K562 (cell line): ENCODE measurements at regions not wholly inside any gene's neighbourhood (a gene's known extent, or its start where the extent isn't known, plus 50 kb on each side); places are given as distances from the start of the nearest gene placed in this dataset.

ENCODE experiments used
- BHLHE40 ChIP-seq: IDR thresholded peaks from 2 replicates; pipeline ENCODE4 v1.6.1; 2011; ENCODE audit warnings: low read length, improper control_type of control experiment
- FOS ChIP-seq: IDR thresholded peaks from 3 replicates; pipeline ENCODE4 v1.6.1; 2011; ENCODE audit not compliant: insufficient read length; ENCODE audit errors: extremely low read depth
- MAX ChIP-seq: sonication (generic); formaldehyde crosslinking; IDR thresholded peaks from 2 replicates; pipeline ENCODE4 v1.9.0; 2022; ENCODE audit warnings: mild to moderate bottlenecking, missing genetic modification reagents
- NFE2L1 ChIP-seq: fragments of 450-650 bp; IDR thresholded peaks from 2 replicates; pipeline ENCODE4 v1.6.1; 2016; ENCODE audit warnings: missing genetic modification characterization, low read depth, mild to moderate bottlenecking, missing compliant biosample characterization, moderate library complexity, borderline replicate concordance
- PYGO2 ChIP-seq: fragments of 450-650 bp; IDR thresholded peaks from 2 replicates; pipeline ENCODE4 v1.6.1; 2016; ENCODE audit warnings: mild to moderate bottlenecking, missing genetic modification characterization, moderate library complexity, missing compliant biosample characterization
- ZBTB33 ChIP-seq: sonication (generic); formaldehyde crosslinking; IDR thresholded peaks from 2 replicates; pipeline ENCODE4 v1.8.1; 2023; ENCODE audit warnings: mild to moderate bottlenecking, missing genetic modification reagents
- ZC3H4 ChIP-seq: sonication (generic); formaldehyde crosslinking; IDR thresholded peaks from 2 replicates; pipeline ENCODE4 v1.9.0; 2021; ENCODE audit warnings: missing genetic modification reagents, borderline replicate concordance

- no peak for TF ChIP-seq FOS
- TF ChIP-seq NFE2L1 (tag) = no peak
- TF ChIP-seq BHLHE40 = no peak
- no peak for TF ChIP-seq MAX
- TF ChIP-seq ZC3H4 (CRISPR knock-in tag) = no peak
- TF ChIP-seq ZBTB33 (CRISPR knock-in tag) = no peak
- TF ChIP-seq PYGO2 (tag) = no peak
Observed at GRCh38 chr5:135141303-135142268, 107.6 kb upstream of the PITX1 start.
